Activated CD8-positive, alpha-beta T cell treated with anti-CD3 and anti-CD28 coated beads for 36 hours (primary cell): ENCODE measurements at regions not wholly inside any gene's neighbourhood (a gene's known extent, or its start where the extent isn't known, plus 50 kb on each side); places are given as distances from the start of the nearest gene placed in this dataset.

ENCODE experiments used
- ATAC-seq: fragments of 200-7000 bp; cut with Tn5 transposase; one replicate; pipeline ENCODE4 v1.10.0; 2021; ENCODE audit warnings: mild to moderate bottlenecking, moderate library complexity
- CTCF ChIA-PET: fragments of 350-600 bp; sonication (Branson Sonifier 250); formaldehyde crosslinking; loops from one replicate; lab custom pipeline; 2021; ENCODE audit warnings: antibody characterized with exemption; lab: Charles Lee
- POLR2A ChIA-PET: fragments of 350-600 bp; sonication (Branson Sonifier 250); formaldehyde crosslinking; loops from one replicate; lab custom pipeline; 2021; ENCODE audit warnings: antibody characterized with exemption; lab: Charles Lee
- DNase-seq: peaks from one replicate; pipeline ENCODE4 v3.0.0-alpha.2; 2020
- H3K27ac Mint-ChIP-seq: one replicate; pipeline ENCODE4 v1.8.0; 2021; ENCODE audit warnings: mild to moderate bottlenecking, mixed read lengths
- H3K27me3 Mint-ChIP-seq: one replicate; pipeline ENCODE4 v1.8.0; 2021; ENCODE audit warnings: mixed read lengths
- H3K36me3 Mint-ChIP-seq: one replicate; pipeline ENCODE4 v1.8.0; 2021; ENCODE audit warnings: low read depth, mixed read lengths
- H3K4me1 Mint-ChIP-seq: one replicate; pipeline ENCODE4 v1.8.0; 2021; ENCODE audit warnings: low read depth, mixed read lengths
- H3K4me3 Mint-ChIP-seq: one replicate; pipeline ENCODE4 v1.8.0; 2021; ENCODE audit warnings: mild to moderate bottlenecking, moderate library complexity, mixed read lengths
- H3K9me3 Mint-ChIP-seq: one replicate; pipeline ENCODE4 v1.8.0; 2021; ENCODE audit warnings: mixed read lengths
- intact Hi-C: fragments of 100-400 bp; cut with micrococcal nuclease; formaldehyde crosslinking; loops from one replicate; pipeline ENCODE4 v1.10.0; 2022
- TF ChIP-seq, protein P1 (sequence below): fragments of 200-600 bp; IDR thresholded peaks from one replicate; pipeline ENCODE4 v1.8.0; 2022; ENCODE audit warnings: antibody characterized with exemption, mild to moderate bottlenecking

DNA sequence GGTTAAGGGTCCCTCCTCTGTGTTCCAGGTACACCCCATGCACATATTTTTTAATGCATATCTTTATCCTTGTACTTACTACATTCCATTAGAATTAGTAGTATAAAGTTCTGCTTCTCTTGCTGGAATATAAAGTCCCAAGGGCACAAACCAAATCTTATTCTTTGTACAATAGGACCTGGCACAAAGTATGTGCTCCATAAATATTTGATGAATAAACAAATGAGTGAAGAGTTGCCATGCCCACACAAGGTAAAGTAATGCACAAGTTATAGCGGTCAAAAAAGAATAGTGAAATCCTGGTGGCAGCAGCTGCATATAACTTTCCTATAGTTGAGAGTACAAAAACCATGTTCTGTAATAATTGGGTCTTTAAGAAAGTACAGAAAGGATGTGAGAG, 82.1 kb upstream of the BMP4 start:
- TF ChIP-seq, protein P1, sequence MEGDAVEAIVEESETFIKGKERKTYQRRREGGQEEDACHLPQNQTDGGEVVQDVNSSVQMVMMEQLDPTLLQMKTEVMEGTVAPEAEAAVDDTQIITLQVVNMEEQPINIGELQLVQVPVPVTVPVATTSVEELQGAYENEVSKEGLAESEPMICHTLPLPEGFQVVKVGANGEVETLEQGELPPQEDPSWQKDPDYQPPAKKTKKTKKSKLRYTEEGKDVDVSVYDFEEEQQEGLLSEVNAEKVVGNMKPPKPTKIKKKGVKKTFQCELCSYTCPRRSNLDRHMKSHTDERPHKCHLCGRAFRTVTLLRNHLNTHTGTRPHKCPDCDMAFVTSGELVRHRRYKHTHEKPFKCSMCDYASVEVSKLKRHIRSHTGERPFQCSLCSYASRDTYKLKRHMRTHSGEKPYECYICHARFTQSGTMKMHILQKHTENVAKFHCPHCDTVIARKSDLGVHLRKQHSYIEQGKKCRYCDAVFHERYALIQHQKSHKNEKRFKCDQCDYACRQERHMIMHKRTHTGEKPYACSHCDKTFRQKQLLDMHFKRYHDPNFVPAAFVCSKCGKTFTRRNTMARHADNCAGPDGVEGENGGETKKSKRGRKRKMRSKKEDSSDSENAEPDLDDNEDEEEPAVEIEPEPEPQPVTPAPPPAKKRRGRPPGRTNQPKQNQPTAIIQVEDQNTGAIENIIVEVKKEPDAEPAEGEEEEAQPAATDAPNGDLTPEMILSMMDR: no peak
- H3K36me3 Mint-ChIP-seq: no peaks in the 10 kb centered on the region
- ATAC-seq (no peak), DNase-seq (no peak)
- H3K4me1 Mint-ChIP-seq: no peaks in the 10 kb centered on the region
- no peak overlapping the region for H3K27ac Mint-ChIP-seq
- ChIA-PET CTCF (no interaction called here), POLR2A (no interaction called here)
- no peaks in the 10 kb centered on the region for H3K27me3 Mint-ChIP-seq
- peaks cover 14% of the 10 kb centered on the region for H3K9me3 Mint-ChIP-seq
- intact Hi-C loops: no loop called here
- H3K4me3 Mint-ChIP-seq: no peak overlapping the region

DNA sequence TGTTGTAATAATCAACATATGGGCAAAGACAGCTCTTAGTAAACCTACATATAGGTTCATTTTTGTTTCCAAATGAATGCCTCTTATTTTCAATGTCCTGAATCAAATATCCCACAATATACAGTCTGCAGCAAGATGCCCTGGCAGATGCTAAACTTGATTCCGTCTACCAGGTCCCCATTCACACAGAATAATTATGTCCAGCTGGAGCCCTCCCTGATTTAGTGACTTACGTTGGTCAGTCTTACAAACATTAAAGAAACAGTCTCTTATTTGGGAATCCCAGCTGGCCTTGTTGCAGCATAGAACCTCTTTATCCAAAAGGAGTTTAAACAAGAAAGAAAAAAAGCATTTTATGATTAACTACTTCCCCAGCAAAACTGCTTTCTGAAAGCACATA, 82.7 kb upstream of the BMP4 start:
- DNase-seq (no peak), ATAC-seq (no peak)
- TF ChIP-seq, protein P1: no peak
- CTCF ChIA-PET: interaction anchor here (0.7 kb wide), 1 partner anchor 61 kb away, joined by 3 read pairs; no protein-coding TSS in a partner anchor
- Mint-ChIP-seq H3K36me3 (no peaks in the 10 kb centered on the region), H3K9me3 (peaks cover 10% of the 10 kb centered on the region), H3K4me1 (no peaks in the 10 kb centered on the region), H3K4me3 (no peak overlapping the region), H3K27ac (no peak overlapping the region), H3K27me3 (no peaks in the 10 kb centered on the region)
- POLR2A ChIA-PET: no interaction called here
- intact Hi-C loops: no loop called here

DNA sequence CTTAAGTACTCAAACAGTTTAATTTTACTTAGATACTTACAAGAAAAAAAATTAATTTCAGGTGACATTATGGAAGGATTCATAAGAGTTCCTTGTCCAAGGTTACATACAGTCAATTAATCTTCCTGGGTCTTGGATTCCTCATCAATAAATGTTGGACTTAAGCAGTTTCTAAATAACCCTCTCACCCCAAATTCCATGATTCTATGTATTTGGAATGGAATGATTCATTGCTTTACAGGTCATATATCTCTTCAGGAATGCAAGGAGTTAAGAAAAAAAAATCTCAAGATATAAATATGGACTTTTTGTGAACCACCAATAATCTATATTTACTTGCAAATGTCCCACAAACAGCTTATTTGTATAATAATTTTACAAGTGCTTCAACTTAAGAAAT, 84.2 kb upstream of the BMP4 start:
- CTCF ChIA-PET: interaction anchor here (0.7 kb wide), 1 partner anchor 151 kb away, joined by 3 read pairs; no protein-coding TSS in a partner anchor
- DNase-seq (no peak), ATAC-seq (no peak)
- intact Hi-C loops: no loop called here
- H3K4me1 Mint-ChIP-seq: no peaks in the 10 kb centered on the region
- H3K27me3 Mint-ChIP-seq: no peaks in the 10 kb centered on the region
- TF ChIP-seq, protein P1: no peak
- no peak overlapping the region for H3K27ac Mint-ChIP-seq
- H3K36me3 Mint-ChIP-seq: no peaks in the 10 kb centered on the region
- no peak overlapping the region for H3K4me3 Mint-ChIP-seq
- H3K9me3 Mint-ChIP-seq: no peaks in the 10 kb centered on the region
- POLR2A ChIA-PET: no interaction called here

DNA sequence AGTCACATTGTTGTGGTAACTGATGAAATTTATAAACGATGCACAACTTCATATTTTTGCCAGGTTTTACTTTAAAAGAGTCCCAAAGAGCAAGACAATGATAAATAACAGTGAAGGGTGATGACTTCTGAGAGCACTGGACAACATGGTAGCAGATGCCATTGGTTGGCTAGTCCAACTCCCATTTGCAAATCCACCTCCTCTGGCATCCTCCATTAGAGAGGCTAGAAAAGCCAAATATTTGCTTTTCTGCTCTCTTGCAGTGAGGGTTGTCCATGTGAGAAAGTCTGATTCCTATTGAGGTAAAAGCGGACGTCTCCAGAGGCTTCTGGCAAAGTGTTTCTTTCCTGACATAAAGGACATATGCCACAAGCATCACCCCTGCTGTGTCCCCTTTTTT, 89.6 kb upstream of the BMP4 start:
- Mint-ChIP-seq H3K4me3 (no peak overlapping the region), H3K9me3 (no peaks in the 10 kb centered on the region), H3K36me3 (no peaks in the 10 kb centered on the region), H3K27ac (no peak overlapping the region), H3K4me1 (no peaks in the 10 kb centered on the region), H3K27me3 (no peaks in the 10 kb centered on the region)
- CTCF ChIA-PET: no interaction called here
- no peak for ATAC-seq
- DNase-seq: no peak
- TF ChIP-seq, protein P1: no peak
- POLR2A ChIA-PET: no interaction called here
- intact Hi-C loops: no loop called here

DNA sequence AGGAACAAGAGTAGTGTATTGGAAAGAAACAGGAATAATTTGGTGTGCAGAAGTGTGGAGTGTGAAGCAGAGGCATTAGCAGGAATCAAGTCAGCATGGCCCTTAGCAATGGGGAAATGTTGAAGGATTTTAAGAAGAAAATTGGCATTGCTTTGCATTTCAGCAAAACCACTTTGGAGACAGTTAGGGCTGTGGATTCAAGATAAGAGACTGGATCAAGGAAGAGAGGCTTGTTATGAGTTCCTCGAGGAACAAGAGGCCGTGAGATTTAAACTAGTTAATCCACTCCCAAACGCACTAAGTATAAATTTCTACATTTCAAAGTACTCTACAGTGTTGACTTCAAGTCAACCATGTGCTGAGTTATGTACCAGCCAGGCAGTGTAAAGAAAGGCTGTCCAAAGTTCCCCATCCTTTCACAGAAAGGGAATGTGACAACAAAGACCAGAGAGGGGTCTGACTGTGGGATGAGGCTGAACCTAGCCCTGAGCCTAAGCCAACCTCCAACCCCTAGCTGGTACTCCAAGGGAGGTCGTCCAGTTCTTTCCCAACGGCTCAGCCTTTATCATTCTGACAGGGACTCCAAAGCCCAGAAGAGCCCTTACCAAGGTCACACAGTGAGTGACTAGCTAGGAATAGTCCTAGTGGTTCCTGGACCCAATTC, 91.2 kb upstream of the BMP4 start:
- CTCF ChIA-PET: no interaction called here
- POLR2A ChIA-PET: no interaction called here
- Mint-ChIP-seq H3K4me3 (no peak overlapping the region), H3K9me3 (no peaks in the 10 kb centered on the region), H3K27me3 (no peaks in the 10 kb centered on the region), H3K27ac (no peak overlapping the region), H3K36me3 (no peaks in the 10 kb centered on the region), H3K4me1 (no peaks in the 10 kb centered on the region)
- ATAC-seq (no peak), DNase-seq (no peak)
- intact Hi-C loops: no loop called here
- TF ChIP-seq, protein P1: no peak
